ENCODE measurements at regions not wholly inside any gene's neighbourhood (a gene's known extent, or its start where the extent isn't known, plus 50 kb on each side); places are given as distances from the start of the nearest gene placed in this dataset.

DNA sequence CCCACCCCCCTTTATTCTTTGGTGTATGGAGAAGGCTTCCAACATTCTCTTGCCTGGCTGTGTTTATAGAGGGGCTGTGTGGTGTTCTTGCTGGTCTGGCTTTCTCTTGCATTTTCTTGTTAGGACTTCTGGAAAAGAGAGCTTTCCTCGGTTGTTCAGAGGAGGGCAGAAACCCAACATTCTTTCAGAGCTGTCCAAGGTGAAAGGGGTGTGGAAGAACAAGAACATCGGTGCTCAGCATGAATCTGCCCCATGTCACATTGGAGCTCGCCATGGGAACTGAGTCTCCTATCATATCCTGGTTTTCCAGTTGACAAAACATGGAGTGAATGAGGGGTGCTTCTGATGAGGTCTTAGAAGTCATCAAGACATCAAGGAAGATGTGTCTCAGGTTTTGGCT is 281.8 kb downstream of the RNF144B start:
- no peak overlapping the region for H3K4me3 ChIP-seq (ENCODE audit: low read length)
- no peak for DNase-seq (ENCODE audit: low read depth)
- TF ChIP-seq CTCF (conservative IDR thresholded peaks at IDR 0.05; ENCODE audit: low read length) = no peak

- TF ChIP-seq CTCF (conservative IDR thresholded peaks at IDR 0.05; ENCODE audit: low read length) = no peak
- DNase-seq (ENCODE audit: low read depth) = no peak
- no peak overlapping the region for H3K4me3 ChIP-seq (ENCODE audit: low read length)
Observed at GRCh38 chr6:18672852-18673251, 285.7 kb downstream of the RNF144B start.

DNA sequence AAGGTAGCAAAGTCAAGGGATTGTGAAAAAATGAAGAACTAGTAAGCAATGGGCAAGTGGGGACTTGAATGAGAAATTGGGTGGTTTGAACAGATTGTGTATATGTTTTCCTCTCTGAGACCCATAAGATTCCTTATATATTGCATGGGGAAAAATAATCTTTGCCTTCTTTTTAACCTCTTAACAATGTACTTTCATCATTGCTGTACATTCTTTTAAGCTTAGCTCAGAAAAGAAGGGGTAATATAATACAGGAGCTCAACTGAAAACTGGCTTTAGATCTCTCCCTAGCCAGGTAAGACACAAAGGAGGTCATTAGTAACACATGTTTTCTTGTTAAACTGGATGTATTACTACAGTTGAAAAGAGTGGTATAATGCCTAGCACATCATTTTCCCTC is 287.2 kb downstream of the RNF144B start:
- no peak overlapping the region for H3K4me3 ChIP-seq (ENCODE audit: low read length)
- TF ChIP-seq CTCF (conservative IDR thresholded peaks at IDR 0.05; ENCODE audit: low read length) = no peak
- DNase-seq (ENCODE audit: low read depth) = no peak

DNA sequence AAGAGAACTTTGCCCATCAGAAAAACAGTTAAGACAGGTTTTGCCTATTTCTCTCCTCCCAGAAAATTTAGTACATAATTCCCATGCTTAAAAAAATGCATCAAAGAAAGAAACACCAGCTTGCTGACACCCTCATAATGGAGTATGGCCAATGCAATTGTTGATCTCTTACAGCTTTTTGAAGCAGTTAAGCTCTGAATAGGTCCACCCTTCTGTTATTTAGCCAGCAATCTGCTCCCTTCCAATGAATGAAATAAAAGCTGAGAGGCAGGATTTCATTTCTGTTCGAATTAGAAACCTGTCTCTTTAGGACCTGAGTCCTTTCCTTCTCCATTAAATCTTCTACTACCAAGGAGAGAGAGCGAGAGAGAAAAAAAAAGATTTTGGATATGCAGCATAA is 288.7 kb downstream of the RNF144B start:
- no peak for DNase-seq (ENCODE audit: low read depth)
- no peak for TF ChIP-seq CTCF (conservative IDR thresholded peaks at IDR 0.05; ENCODE audit: low read length)
- no peak overlapping the region for H3K4me3 ChIP-seq (ENCODE audit: low read length)

- H3K4me3 ChIP-seq (ENCODE audit: low read length) = no peak overlapping the region
- no peak for TF ChIP-seq CTCF (conservative IDR thresholded peaks at IDR 0.05; ENCODE audit: low read length)
- DNase-seq (ENCODE audit: low read depth) = no peak
Observed at GRCh38 chr6:18676548-18676947, 289.4 kb downstream of the RNF144B start.

DNA sequence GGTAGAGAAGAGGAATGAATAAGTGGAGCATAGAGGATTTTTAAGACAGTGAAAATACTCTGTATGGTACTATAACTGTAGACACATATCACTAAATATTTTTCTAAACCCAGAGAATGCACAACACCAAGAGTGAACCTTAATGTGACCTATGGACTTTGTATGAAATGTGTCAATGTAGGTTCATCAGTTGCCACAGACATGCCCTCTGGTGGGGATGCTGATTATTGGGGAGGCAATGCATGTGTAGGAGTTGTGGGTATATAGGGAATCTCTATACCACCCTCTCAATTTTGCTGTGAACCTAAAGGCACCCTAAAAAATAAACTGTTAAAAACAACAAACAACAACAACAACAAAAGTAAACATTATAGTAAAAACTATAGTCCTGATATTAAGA is 293.7 kb downstream of the RNF144B start:
- DNase-seq (ENCODE audit: low read depth) = no peak
- no peak overlapping the region for H3K4me3 ChIP-seq (ENCODE audit: low read length)
- 0 out of 2 replicates have a peak, but pooled peaks have one; percentile 12 for TF ChIP-seq CTCF (conservative IDR thresholded peaks at IDR 0.05; ENCODE audit: low read length)

DNA sequence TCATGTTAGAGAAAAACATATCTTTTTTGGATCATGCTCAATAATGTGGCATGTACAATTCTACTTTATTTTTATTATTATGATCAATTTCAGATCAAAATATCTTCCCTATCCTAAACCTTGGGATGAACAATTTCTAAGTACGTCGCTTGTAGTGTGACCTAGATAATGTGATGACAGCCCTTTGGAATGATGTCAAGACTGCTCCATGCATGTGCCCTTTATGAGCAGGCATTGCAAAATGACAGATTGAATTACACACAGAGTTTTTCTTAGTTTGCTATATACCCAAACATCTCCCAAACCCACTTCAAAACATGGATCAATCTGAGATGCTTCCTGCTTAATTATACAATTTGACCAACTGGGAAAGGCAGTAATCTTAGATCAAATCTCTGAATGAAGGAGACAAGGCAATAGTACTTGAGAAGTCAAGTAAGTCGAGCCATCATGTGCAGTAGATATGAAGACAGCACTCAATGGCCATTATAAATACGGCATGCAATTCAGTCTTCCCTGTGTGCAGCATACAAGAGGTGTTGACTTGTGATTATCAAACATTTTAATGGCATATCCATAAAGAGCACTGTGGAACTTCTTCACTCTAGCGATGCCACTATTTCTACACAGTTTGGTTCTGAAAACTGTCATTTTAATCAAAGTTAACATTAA is 294.8 kb downstream of the RNF144B start:
- no peak for TF ChIP-seq CTCF (conservative IDR thresholded peaks at IDR 0.05; ENCODE audit: low read length)
- no peak for DNase-seq (ENCODE audit: low read depth)
- H3K4me3 ChIP-seq (ENCODE audit: low read length) = no peak overlapping the region
